T-cell (primary cell): ENCODE measurements at regions not wholly inside any gene's neighbourhood (a gene's known extent, or its start where the extent isn't known, plus 50 kb on each side); places are given as distances from the start of the nearest gene placed in this dataset.
A peak's percentile ranks its signal among the peaks of the same experiment; 100 is the strongest.
"Not testable (repeated sequence)": the region's sequence is repeated elsewhere in the genome, so short reads cannot be mapped to it uniquely, and the experiment has no call there.

Experiments used
- ATAC-seq, 4 experiments: fragments of 200-7000 bp in 3 of 4; fragments of 150-1000 bp in 1 of 4; cut with Tn5 transposase; replicated peaks in 1 of 4; 1 replicate in 3 of 4; 2 replicates in 1 of 4; pipeline ENCODE4 v1.10.0; 2021; ENCODE audit warnings: moderate library complexity in 3 of 4, mild to moderate bottlenecking in 2 of 4, moderate number of reproducible peaks in 1 of 4
- CTCF ChIA-PET, 2 donors: fragments of 300-600 bp; sonication (Branson Sonifier 250); formaldehyde crosslinking; loops; one replicate each; lab custom pipeline; 2022; ENCODE audit warnings: antibody characterized with exemption in 2 of 2; lab: Charles Lee
- POLR2A ChIA-PET, 2 donors: fragments of 300-600 bp; sonication (Branson Sonifier 250); formaldehyde crosslinking; loops; one replicate each; lab custom pipeline; 2022; ENCODE audit warnings: antibody characterized with exemption in 2 of 2; lab: Charles Lee
- DNase-seq, 35 experiments: peaks; one replicate each; pipeline versions ENCODE4 v3.0.0 to v3.0.0-alpha.2; 2013 to 2023
- H3K27ac ChIP-seq: one replicate; pipeline ENCODE4 v1.5.1; 2013; ENCODE audit warnings: low read length
- H3K27me3 ChIP-seq, 2 experiments: replicated peaks in 1 of 2; 1 replicate in 1 of 2; 2 replicates in 1 of 2; pipeline versions ENCODE4 v1.6.1 to v1.7.0; 2013; ENCODE audit warnings: low read length in 1 of 2, mixed read lengths in 1 of 2; ENCODE audit not compliant: control insufficient read depth in 2 of 2, insufficient read depth in 2 of 2; ENCODE audit errors: extremely low read depth in 1 of 2
- H3K36me3 ChIP-seq, 2 donors: 1 replicate in 1 of 2; 2 replicates in 1 of 2; pipeline versions ENCODE4 v1.6.1 to v1.7.0; 2013; ENCODE audit warnings: low read length in 1 of 2; ENCODE audit not compliant: control insufficient read depth in 2 of 2, insufficient read depth in 1 of 2; ENCODE audit errors: extremely low read depth in 1 of 2
- H3K4me1 ChIP-seq, 2 experiments: 1 replicate in 1 of 2; 2 replicates in 1 of 2; pipeline versions ENCODE4 v1.6.1 to v1.7.0; 2013; ENCODE audit warnings: low read length in 2 of 2, mixed read lengths in 1 of 2; ENCODE audit not compliant: insufficient read depth in 2 of 2, control insufficient read depth in 1 of 2; ENCODE audit errors: extremely low read depth in 1 of 2
- H3K4me3 ChIP-seq, 2 donors: 1 replicate in 1 of 2; 2 replicates in 1 of 2; pipeline versions ENCODE4 v1.5.1 to v1.7.0; 2013; ENCODE audit warnings: mild to moderate bottlenecking in 2 of 2, low read length in 1 of 2, moderate library complexity in 1 of 2; ENCODE audit not compliant: control insufficient read depth in 1 of 2; ENCODE audit errors: extremely low read depth in 1 of 2
- H3K9me3 ChIP-seq: 2 replicates; pipeline ENCODE4 v1.7.0; 2013
- H3K27ac Mint-ChIP-seq, 2 donors: one replicate each; pipeline ENCODE4 v1.8.0; 2020 to 2021; ENCODE audit warnings: mild to moderate bottlenecking in 2 of 2, mixed read lengths in 2 of 2
- H3K27me3 Mint-ChIP-seq, 2 donors: one replicate each; pipeline ENCODE4 v1.8.0; 2021 to 2022; ENCODE audit warnings: mixed read lengths in 2 of 2
- H3K36me3 Mint-ChIP-seq: one replicate; pipeline ENCODE4 v1.8.0; 2021; ENCODE audit warnings: mixed read lengths
- H3K4me1 Mint-ChIP-seq, 3 donors: one replicate each; pipeline ENCODE4 v1.8.0; 2020 to 2022; ENCODE audit warnings: mixed read lengths in 3 of 3, mild to moderate bottlenecking in 1 of 3
- H3K4me3 Mint-ChIP-seq, 3 donors: one replicate each; pipeline ENCODE4 v1.8.0; 2020 to 2022; ENCODE audit warnings: mild to moderate bottlenecking in 3 of 3, mixed read lengths in 3 of 3, moderate library complexity in 3 of 3
- H3K9me3 Mint-ChIP-seq, 3 donors: one replicate each; pipeline ENCODE4 v1.8.0; 2020 to 2022; ENCODE audit warnings: mixed read lengths in 3 of 3
- WGBS: methylation state at CpG from one replicate; pipeline ENCODE4 v1.1.5; 2013; ENCODE audit warnings: missing lambda C conversion rate; ENCODE audit not compliant: insufficient coverage; 5-methylcytosine and 5-hydroxymethylcytosine counted together

DNA sequence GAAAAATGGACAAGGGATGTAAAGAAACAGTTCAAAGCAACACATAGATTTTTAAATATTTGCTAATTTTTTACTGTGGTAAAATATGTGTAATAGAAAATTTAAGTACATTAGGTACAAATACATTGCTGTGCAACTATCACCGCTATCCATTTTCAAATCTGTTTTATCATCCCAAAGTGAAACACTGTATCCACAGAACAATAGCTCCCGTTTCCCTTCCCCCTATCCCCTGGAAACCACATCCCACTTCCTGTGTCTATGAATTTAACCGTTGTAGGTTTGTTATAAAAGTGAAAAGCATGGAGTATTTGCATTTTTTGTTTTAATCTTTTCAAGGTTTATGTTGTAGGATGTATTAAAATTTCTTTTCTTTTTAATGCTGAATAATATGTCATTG lies 152.9 kb upstream of the HSFY1 start:
- H3K4me3 Mint-ChIP-seq, CTCF ChIA-PET, H3K36me3 ChIP-seq, H3K4me3 ChIP-seq, ATAC-seq, H3K27me3 Mint-ChIP-seq, DNase-seq, H3K4me1 Mint-ChIP-seq, H3K27me3 ChIP-seq, H3K9me3 Mint-ChIP-seq, H3K9me3 ChIP-seq, H3K4me1 ChIP-seq, POLR2A ChIA-PET, H3K36me3 Mint-ChIP-seq, H3K27ac Mint-ChIP-seq, H3K27ac ChIP-seq: not testable (repeated sequence)
- no CpG with 5 or more reads among the region's 3 CpGs for WGBS

DNA sequence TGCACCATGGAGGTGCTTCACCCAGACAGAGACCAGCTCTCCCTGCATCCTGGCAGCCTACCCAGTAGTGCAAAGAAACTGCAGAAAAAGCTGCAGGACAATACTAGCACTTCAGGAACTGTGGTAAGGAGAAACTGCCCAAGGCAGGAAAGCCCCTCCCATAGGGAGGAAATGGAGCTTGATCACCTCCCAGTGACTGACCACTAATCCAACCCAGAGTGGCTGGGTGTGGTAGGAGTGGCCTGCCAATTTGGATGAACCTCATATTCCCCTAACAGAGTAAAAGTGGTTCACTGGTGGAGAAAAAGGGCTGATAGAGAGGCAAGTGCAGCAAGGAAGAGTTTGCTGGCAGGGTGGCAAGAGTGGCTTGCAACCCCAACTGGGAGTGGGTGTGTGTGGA lies 125.7 kb upstream of the HSFY1 start:
- H3K27me3 ChIP-seq, H3K27me3 Mint-ChIP-seq, H3K4me1 Mint-ChIP-seq, H3K4me3 Mint-ChIP-seq, H3K36me3 ChIP-seq, H3K9me3 Mint-ChIP-seq, ATAC-seq, H3K27ac Mint-ChIP-seq, H3K36me3 Mint-ChIP-seq, H3K4me3 ChIP-seq, POLR2A ChIA-PET, H3K9me3 ChIP-seq, DNase-seq, H3K4me1 ChIP-seq, CTCF ChIA-PET, H3K27ac ChIP-seq: not testable (repeated sequence)

DNA sequence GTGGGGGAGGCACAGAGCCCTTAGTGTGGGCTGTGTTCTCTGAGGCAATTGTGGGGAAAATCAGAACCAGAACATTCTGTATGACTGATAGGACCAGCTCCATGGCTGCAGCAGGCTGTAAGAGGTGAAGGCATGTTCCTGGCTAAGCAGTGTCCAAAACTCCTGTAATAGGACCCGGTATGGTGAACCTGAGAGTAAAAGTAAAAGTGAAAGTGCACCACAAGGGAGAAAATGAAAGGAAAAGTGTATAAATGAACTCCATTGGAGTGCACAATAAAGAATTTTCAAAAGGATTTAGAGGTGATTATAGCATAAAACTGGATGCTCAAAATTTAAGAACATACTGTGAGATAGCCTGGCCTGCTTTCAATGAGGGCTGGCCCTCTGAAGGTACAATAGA lies 125.1 kb upstream of the HSFY1 start:
- POLR2A ChIA-PET, CTCF ChIA-PET: not testable (repeated sequence)

DNA sequence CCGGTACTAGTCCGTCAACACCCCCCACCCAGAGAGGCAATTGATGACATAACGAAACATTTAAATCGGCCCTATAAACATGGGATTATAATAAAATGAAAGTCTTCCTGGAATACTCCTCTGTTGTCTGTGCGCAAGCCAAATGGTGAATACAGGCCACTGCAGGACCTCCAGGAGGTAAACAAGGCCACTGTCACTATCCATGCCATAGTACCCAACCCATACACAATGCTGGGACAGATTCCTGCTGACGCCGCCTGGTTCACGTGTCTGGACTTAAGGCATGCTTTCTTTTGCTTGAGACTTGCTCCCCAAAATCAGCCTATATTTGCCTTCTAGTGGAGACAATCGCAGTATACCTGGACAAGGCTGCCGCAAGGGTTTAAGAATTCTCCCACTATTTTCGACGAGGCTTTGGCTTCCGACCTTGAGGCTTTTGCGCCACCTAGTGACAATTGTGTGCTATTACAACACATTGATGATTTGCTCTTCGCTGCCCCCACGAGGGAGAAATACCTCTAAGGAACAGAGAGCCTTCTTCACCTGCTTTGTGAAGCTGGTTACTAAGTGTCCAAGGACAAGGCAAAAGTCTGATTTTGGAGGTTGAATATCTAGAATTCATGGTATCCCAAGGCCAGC lies 122.4 kb upstream of the HSFY1 start:
- H3K4me3 Mint-ChIP-seq, H3K27ac ChIP-seq, H3K4me3 ChIP-seq, POLR2A ChIA-PET, H3K9me3 ChIP-seq, H3K9me3 Mint-ChIP-seq, H3K36me3 ChIP-seq, H3K27me3 Mint-ChIP-seq, H3K4me1 ChIP-seq, H3K4me1 Mint-ChIP-seq, H3K27ac Mint-ChIP-seq, DNase-seq, CTCF ChIA-PET, H3K36me3 Mint-ChIP-seq, H3K27me3 ChIP-seq: not testable (repeated sequence)
- peak in 2 of 4 experiments; percentile 41 to 63 for ATAC-seq
- no CpG with 5 or more reads among the region's 16 CpGs for WGBS

More for the DNA sequence above, 125.1 kb upstream of the HSFY1 start:
- WGBS, result no CpG with 5 or more reads among the region's 1 CpG
- not testable (repeated sequence) for H3K36me3 Mint-ChIP-seq, H3K27me3 Mint-ChIP-seq, DNase-seq, H3K27me3 ChIP-seq, H3K9me3 ChIP-seq, H3K9me3 Mint-ChIP-seq, H3K27ac Mint-ChIP-seq, H3K4me1 Mint-ChIP-seq, H3K4me1 ChIP-seq, H3K27ac ChIP-seq, H3K4me3 Mint-ChIP-seq, H3K4me3 ChIP-seq, H3K36me3 ChIP-seq
- ATAC-seq, result peak in 1 of 4 experiments; percentile 13

DNA sequence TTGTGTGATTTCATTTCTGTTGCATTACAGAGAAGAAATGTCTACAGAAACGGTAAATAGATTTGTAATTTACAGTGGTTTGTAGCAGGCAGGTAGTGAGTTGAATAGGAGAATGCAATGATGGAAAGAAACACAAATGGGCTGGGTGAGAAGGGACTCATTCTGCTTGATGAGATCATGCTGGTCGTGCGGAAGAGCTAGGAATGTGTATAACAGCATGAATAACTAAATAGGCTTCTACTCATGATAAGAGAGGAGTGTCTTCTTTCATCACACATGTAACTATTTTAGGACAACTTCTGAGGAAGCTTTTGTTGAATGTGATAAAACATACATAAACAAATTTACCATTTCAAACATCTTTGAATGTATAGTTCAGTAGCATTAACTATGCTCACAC lies 113.0 kb upstream of the HSFY1 start:
- H3K4me1 ChIP-seq, CTCF ChIA-PET, H3K4me3 ChIP-seq, DNase-seq, H3K4me1 Mint-ChIP-seq, H3K27me3 Mint-ChIP-seq, H3K27ac ChIP-seq, H3K36me3 ChIP-seq, H3K4me3 Mint-ChIP-seq, H3K36me3 Mint-ChIP-seq, H3K9me3 ChIP-seq, H3K9me3 Mint-ChIP-seq, H3K27me3 ChIP-seq, POLR2A ChIA-PET, H3K27ac Mint-ChIP-seq, ATAC-seq: not testable (repeated sequence)
- no CpG with 5 or more reads among the region's 3 CpGs for WGBS

DNA sequence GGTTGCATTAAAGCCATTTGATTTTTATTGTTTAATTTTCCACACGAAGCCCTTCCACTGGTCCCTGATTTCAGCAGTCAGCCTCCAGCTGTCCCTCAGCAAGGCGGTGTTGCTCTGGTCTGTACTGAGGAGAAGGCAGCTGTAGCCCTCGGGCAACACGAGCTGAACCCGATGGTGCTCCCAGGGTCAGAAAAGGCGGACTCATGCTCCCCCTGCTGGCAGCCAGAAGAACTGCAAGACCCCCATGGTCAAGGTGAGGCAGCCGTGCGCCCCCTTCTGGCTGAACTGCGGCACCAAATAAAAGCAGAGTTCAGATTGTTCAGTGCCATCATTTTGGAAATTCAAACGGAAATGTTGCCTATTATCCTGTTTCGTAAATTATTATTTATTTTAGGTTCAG lies 100.7 kb upstream of the HSFY1 start:
- H3K27ac ChIP-seq, H3K4me3 Mint-ChIP-seq, H3K27me3 Mint-ChIP-seq, H3K9me3 Mint-ChIP-seq, H3K36me3 Mint-ChIP-seq, H3K4me3 ChIP-seq, H3K27me3 ChIP-seq, H3K9me3 ChIP-seq, H3K4me1 ChIP-seq, CTCF ChIA-PET, H3K27ac Mint-ChIP-seq, POLR2A ChIA-PET, H3K4me1 Mint-ChIP-seq, DNase-seq, H3K36me3 ChIP-seq: not testable (repeated sequence)
- peak in 2 of 4 experiments; percentile 40 to 51 for ATAC-seq
- no CpG with 5 or more reads among the region's 11 CpGs for WGBS

DNA sequence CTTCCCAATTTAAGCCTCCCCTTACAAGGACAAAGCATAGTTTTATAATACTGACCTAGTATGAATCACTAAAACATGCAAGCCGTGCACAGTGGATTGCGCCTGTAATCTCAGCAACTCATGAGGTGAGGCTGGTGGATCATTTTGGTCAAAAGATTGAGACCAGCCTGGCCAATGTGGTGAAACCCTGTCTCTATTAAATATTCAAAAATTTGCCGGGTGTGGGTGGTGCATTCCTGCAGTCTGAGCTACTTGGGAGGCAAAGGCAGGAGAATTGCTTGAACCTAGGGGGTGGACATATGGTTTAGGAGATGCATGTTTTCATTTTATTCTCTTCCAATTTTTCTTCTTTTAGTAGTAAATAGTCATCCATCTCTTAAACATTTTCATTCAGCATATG lies 93.7 kb upstream of the HSFY1 start:
- POLR2A ChIA-PET, H3K4me1 ChIP-seq, H3K9me3 Mint-ChIP-seq, H3K27ac Mint-ChIP-seq, ATAC-seq, H3K4me3 Mint-ChIP-seq, H3K27me3 ChIP-seq, H3K36me3 Mint-ChIP-seq, H3K9me3 ChIP-seq, H3K4me3 ChIP-seq, H3K36me3 ChIP-seq, DNase-seq, H3K4me1 Mint-ChIP-seq, H3K27me3 Mint-ChIP-seq, CTCF ChIA-PET, H3K27ac ChIP-seq: not testable (repeated sequence)
- no CpG with 5 or more reads among the region's 3 CpGs for WGBS
